ENCODE measurements at regions not wholly inside any gene's neighbourhood (a gene's known extent, or its start where the extent isn't known, plus 50 kb on each side); places are given as distances from the start of the nearest gene placed in this dataset.

- Histone ChIP-seq H3K9me1 (ENCODE audit: insufficient read depth, low read length) (no peaks in the 10 kb centered on the region), H3K4me3 (ENCODE audit: insufficient read depth, low read depth, low read length) (no peak overlapping the region), H2AFZ (replicated peaks; ENCODE audit: low read length, poor library complexity) (no peak overlapping the region), H2BK120ac (ENCODE audit: low read depth, low read length) (no peak overlapping the region), H3K36me3 (ENCODE audit: control insufficient read depth, insufficient read depth, low read length) (no peaks in the 10 kb centered on the region), H3K18ac (ENCODE audit: low read depth, low read length) (no peak overlapping the region), H3K27ac (ENCODE audit: insufficient read depth, low read length) (no peak overlapping the region), H3K27me3 (ENCODE audit: control insufficient read depth, insufficient read depth, low read length) (no peaks in the 10 kb centered on the region), H2BK15ac (ENCODE audit: low read depth, low read length) (no peak overlapping the region), H2BK20ac (ENCODE audit: low read depth, low read length) (no peak overlapping the region), H4K91ac (ENCODE audit: insufficient read depth, low read depth, low read length) (no peak overlapping the region), H4K5ac (ENCODE audit: low read depth, low read length) (no peak overlapping the region), H4K8ac (ENCODE audit: low read depth in 2 of 2, low read length in 2 of 2) (no peak overlapping the region), H3K14ac (replicated peaks; ENCODE audit: low read depth, low read length) (no peak overlapping the region), H3K56ac (ENCODE audit: extremely low read depth, insufficient read depth, low read length) (no peak overlapping the region), H3K79me1 (ENCODE audit: low read depth in 1 of 2, low read length in 2 of 2) (no peaks in the 10 kb centered on the region), H3K9ac (ENCODE audit: low read depth, low read length) (no peak overlapping the region), H3K4me1 (ENCODE audit: control insufficient read depth, insufficient read depth, low read length) (no peaks in the 10 kb centered on the region), H4K20me1 (ENCODE audit: insufficient read depth, low read length) (no peaks in the 10 kb centered on the region), H2BK5ac (ENCODE audit: low read depth, low read length, poor library complexity, severe bottlenecking) (no peak overlapping the region), H3K4me2 (ENCODE audit: low read depth, low read length) (no peak overlapping the region), H2AK5ac (ENCODE audit: low read depth, low read length) (no peak overlapping the region), H3K9me3 (ENCODE audit: control insufficient read depth, insufficient read depth, low read length) (peaks cover 1% of the 10 kb centered on the region; the same call in 1 of the 2 replicates), H2AK9ac (replicated peaks; ENCODE audit: low read depth, low read length, poor library complexity) (no peak overlapping the region), H3K23ac (ENCODE audit: low read depth, low read length) (no peak overlapping the region), H3K4ac (ENCODE audit: low read depth, low read length) (no peak overlapping the region)
- DNase-seq (no peak), ATAC-seq (ENCODE audit: low read depth) (no peak)
- dilution Hi-C loops (cut with HindIII; ENCODE audit: low sequenced_read_pairs, unreplicated experiment), result no loop called here
- in situ Hi-C loops (cut with MboI; ENCODE audit: low sequenced_read_pairs), result no loop called here
- ChIA-PET POLR2A (ENCODE audit: unreplicated experiment) (no interaction called here), CTCF (no interaction called here)
- TF ChIP-seq POLR2A (IDR thresholded peaks at IDR 0.05; ENCODE audit: low read depth, low read length) (no peak), BHLHE40 (IDR thresholded peaks at IDR 0.05; ENCODE audit: low read depth, low read length) (no peak), CEBPB (IDR thresholded peaks at IDR 0.05; ENCODE audit: low read depth, low read length) (no peak)
- WGBS, 2 experiments (ENCODE audit: extremely low coverage in 2 of 2, insufficient read length in 1 of 2), result no CpG with 5 or more reads among the region's 2 CpGs
- BruUV-seq (replicated peaks), result no TSS peak
- intact Hi-C loops (cut with micrococcal nuclease), result no loop called here
Observed at GRCh38 chr5:104599726-104600125, 1037.1 kb upstream of the NUDT12 start.

All from IMR-90 (cell line).